ELR (cell line): ENCODE measurements at regions not wholly inside any gene's neighbourhood (a gene's known extent, or its start where the extent isn't known, plus 50 kb on each side); places are given as distances from the start of the nearest gene placed in this dataset.

Experiments used
- DNase-seq: peaks from one replicate; pipeline ENCODE4 v3.0.0-alpha.2; 2015; ENCODE audit warnings: low read depth

DNA sequence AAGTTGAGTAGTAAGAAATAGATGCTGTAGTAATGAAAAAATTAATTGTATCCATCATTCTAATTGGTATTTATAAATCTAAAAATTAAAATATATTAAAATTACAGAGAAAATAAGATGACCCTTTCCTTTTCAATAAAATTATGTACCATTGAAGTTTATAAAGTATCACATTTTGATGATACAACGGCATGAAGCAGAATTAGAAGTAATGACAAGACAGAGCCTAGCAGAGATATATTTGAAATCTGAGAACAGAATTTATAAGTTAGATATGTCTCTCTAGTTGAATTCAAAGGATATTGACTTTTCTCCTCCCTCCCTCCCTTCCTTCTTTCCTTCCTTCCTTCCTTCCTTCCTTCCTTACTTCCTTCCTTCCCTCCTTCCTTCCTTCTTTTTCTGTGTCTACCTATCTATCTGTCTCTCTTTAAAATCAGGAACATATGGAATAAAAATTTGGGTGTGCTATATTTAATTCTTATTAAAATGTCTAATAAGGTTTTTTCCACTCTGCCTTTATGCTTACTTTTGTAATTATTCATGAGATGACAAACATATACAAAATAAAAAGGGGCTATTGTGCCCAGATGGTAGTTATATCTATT lies 258.5 kb upstream of the CD180 start:
- no peak for DNase-seq

- no peak for DNase-seq
Measured at GRCh38 chr5:67453111-67453905, 256.7 kb upstream of the CD180 start.

- no peak for DNase-seq
Measured at GRCh38 chr5:67451640-67452279, 255.2 kb upstream of the CD180 start.

GRCh38 chr5:67447732-67448131 lies 251.1 kb upstream of the CD180 start:
- no peak for DNase-seq

DNA sequence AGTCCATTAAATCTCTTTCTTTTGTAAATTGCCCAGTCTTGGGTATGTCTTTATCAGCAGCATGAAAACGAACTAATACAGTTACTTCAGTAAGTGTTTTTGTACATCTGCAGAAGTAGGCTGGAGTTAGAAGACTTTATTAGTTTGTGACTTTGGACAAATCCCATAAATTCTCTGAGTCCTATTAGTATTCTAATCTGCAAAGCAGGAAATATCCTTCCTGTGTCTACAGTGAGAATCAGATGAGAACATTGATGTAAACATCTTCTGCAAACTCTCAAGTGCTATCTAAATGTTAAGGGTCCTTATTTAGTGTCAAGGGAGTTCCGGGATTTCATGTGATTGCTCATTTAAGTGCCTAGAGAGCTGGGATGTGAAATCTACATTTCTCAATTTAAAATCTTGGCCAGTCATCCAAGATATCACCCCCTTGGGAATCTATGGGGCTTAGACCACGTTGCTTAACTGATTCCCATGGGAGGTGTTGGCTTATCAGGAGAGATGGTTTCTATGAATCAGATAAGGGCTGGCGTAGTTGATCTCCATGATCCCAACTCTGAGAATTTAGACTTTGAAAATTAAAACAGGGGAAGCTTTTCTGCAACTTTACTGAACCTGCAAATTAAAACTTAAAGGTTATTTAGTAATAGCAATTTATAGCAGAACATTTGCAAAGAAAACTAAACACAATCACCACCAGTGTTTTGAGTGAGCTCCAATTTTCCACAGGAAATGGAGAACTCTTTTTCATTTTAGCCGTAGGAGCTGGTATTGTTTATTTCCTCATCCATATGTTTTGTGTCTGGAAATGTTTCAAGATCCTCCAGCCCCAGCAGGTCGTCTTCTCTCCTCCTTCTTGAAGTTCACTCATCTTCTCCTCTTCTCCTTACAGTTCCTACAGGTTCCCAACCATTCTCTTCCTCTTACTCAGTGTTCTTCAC lies 241.6 kb upstream of the CD180 start:
- DNase-seq = no peak

- DNase-seq = no peak
Measured at GRCh38 chr5:67435032-67435431, 238.4 kb upstream of the CD180 start.

GRCh38 chr5:67434466-67434865 lies 237.9 kb upstream of the CD180 start:
- no peak for DNase-seq

- DNase-seq = no peak
Measured at GRCh38 chr5:67432606-67433005, 236.0 kb upstream of the CD180 start.

- no peak for DNase-seq
Measured at GRCh38 chr5:67431191-67431590, 234.6 kb upstream of the CD180 start.

- no peak for DNase-seq
Measured at GRCh38 chr5:67427850-67428298, 231.3 kb upstream of the CD180 start.

- DNase-seq = no peak
Measured at GRCh38 chr5:67426961-67427849, 230.6 kb upstream of the CD180 start.

- DNase-seq = peak; percentile 1
Measured at GRCh38 chr5:67425514-67425913, 228.9 kb upstream of the CD180 start.

GRCh38 chr5:67417839-67418238 lies 221.2 kb upstream of the CD180 start:
- DNase-seq = no peak

GRCh38 chr5:67416986-67417385 lies 220.4 kb upstream of the CD180 start:
- no peak for DNase-seq

DNA sequence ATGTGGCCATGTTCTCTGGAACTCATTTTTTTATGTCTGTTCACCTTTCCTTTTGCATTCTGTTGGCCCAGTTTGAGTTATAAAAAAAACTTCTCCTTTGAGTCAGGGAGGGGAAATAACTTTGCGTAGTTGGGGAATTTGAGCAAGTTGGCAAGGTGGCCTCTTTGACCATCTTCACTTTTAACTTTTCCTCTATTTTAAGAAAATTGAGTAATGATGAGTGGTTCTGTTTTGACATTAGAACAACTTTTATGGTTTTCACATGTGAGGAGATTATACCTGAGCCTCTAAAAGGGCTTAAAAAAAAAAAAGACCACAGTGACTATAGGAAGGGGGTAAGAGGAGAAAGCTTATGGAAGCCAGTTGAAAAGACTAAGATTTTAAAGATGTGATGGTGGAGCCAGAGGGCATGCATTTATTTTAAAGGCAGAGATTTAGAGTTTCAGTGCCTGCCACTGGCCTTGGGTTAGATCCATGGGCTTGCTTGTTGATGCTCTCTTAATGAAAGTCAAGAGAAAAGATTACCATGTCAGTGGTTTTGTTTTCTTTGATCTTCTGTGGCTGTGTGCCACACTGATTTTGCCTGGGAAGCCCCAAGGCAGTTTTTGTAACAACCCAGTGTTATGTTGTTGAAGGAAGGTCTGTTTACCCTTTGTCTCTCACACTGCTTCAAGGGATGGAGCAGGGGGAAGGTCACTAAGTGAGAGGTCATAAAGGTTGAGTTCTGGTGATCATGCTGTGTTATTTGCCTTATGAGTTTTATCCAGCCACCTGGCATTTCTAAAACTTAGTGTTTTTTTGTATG lies 219.7 kb upstream of the CD180 start:
- no peak for DNase-seq

- DNase-seq = no peak
Measured at GRCh38 chr5:67414712-67415111, 218.1 kb upstream of the CD180 start.

GRCh38 chr5:67413721-67414120 lies 217.1 kb upstream of the CD180 start:
- no peak for DNase-seq

DNA sequence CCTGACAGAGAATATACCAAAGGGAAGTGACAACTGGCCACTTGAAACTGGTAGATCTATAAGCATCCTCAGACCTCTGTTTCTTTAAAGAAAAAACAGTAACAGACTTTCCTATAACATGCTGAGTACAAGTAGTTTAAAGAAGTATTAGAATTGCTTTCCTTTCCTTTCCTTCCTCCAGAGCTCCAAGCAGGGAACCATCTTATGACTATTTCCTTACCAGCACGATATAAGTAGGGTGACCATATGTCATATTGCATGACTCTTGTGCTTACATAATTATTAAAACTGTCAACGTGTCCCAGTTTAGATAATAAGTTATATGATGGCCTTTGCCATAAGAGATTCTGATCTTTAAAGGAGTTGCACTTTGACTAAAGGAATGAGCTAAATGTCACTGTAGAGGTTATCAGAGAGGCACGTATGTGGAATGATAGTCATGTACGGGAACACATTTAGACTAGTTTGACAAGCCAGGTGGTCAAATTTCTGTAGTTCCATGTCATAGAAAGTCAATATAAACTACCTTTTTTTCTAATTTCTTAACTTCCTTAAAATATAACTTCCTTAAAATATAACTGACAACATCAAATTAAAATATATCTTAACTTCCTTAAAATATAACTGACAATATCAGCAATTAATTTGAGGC lies 212.7 kb upstream of the CD180 start:
- DNase-seq = no peak

DNA sequence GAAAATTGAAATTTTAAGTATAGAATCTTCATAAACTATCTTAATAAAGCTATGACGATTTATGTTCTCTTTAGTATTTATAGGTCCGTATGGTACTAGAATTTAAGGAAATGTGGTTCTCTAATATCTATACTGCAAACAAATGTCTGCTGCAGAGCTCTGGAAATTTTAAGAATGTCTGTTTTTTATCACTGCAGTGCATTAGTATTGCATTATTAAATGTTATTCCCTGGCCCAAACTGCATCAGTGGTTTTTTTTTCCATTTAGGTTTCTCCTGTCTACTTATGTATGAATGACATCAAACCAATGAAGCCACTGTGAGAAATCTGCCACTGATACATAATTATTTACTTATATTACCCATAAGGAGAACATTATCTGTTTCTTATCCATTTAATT lies 211.4 kb upstream of the CD180 start:
- no peak for DNase-seq

DNA sequence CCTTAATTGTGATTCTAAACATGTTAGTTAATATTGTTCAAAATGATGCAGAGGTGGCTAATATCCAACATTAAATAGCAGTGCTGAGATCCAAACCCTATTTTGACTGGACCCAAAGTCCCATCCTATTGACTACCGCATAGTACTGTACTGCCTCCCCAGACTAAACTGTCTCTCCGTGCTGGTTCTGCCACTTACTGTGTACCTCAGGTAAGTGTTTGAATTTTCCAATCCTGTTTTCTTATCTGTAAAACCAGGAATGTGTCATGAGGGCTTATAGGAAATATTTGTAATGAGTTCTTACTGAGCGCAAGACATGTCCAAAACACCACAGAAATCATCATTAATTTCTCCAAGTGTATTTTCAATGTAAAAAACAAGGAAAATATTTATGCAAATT lies 209.2 kb upstream of the CD180 start:
- no peak for DNase-seq
